GM10266 (cell line): ENCODE measurements at regions not wholly inside any gene's neighbourhood (a gene's known extent, or its start where the extent isn't known, plus 50 kb on each side); places are given as distances from the start of the nearest gene placed in this dataset.

Experiments
- DNase-seq: peaks from one replicate; pipeline ENCODE4 v3.0.0; 2012; ENCODE audit errors: extremely low spot score
- CTCF ChIP-seq: IDR thresholded peaks from 2 replicates; pipeline ENCODE4 v1.5.1; 2012; ENCODE audit warnings: mild to moderate bottlenecking, low read depth; ENCODE audit not compliant: control insufficient read depth, insufficient read depth; ENCODE audit errors: missing control alignments

- TF ChIP-seq CTCF, result no peak
- DNase-seq, result no peak
Observed at GRCh38 chr5:1748271-1748670, 51.4 kb downstream of the MRPL36 start.

GRCh38 chr5:1747803-1748085 is 51.9 kb downstream of the MRPL36 start:
- DNase-seq, result no peak
- no peak for TF ChIP-seq CTCF

- no peak for DNase-seq
- no peak for TF ChIP-seq CTCF
Observed at GRCh38 chr5:1747079-1747802, 52.4 kb downstream of the MRPL36 start.

GRCh38 chr5:1746371-1747078 is 53.1 kb downstream of the MRPL36 start:
- no peak for TF ChIP-seq CTCF
- no peak for DNase-seq

GRCh38 chr5:1745796-1746370 is 53.8 kb downstream of the MRPL36 start:
- DNase-seq, result no peak
- TF ChIP-seq CTCF, result no peak

- no peak for TF ChIP-seq CTCF
- DNase-seq, result no peak
Observed at GRCh38 chr5:1745123-1745795, 54.4 kb downstream of the MRPL36 start.
